Left kidney (tissue), 1 donor: ENCODE measurements at regions not wholly inside any gene's neighbourhood (a gene's known extent, or its start where the extent isn't known, plus 50 kb on each side); places are given as distances from the start of the nearest gene placed in this dataset.

Experiments
- DNase-seq: peaks from one replicate; pipeline ENCODE4 v3.0.0-alpha.2; 2013

DNA sequence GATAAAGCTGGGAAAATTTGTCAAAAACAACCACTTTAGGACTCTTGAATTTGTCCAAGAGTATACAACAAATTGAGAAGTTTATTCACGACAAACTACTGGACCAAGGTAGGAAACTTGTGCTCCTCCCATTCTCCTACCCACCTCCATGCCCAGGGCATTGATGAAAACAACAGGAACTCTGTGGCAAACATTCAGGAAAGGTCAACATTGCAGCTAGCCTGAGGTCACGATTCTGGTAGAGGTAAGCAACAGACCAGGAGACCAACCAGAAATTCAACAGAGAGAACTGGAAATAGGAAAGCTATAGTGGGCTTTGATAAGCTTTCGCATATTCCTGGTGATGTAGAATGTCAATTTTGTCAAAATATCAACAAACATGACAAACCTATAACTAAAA lies 209.1 kb upstream of the CTAGE1 start:
- no peak for DNase-seq

DNA sequence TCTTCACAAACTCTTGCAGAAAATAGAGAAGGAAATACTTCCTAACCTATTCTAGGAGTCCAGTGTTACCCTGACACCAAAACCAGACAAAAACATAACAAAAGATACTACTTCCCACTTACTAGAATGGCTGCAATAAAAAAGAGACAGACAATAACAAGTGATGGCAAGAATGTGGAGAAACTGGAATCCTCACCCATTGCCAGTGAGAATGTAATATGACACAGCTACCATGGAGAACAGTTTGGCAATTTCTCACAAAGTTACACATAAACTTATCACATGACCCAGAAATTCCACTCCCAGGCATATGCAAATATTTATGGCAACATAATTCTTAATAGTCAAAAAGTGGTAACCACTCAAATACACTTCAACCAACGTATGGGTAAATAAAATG lies 209.8 kb upstream of the CTAGE1 start:
- DNase-seq = no peak

GRCh38 chr18:22628795-22629510 lies 211.2 kb upstream of the CTAGE1 start:
- no peak for DNase-seq

GRCh38 chr18:22630980-22631379 lies 213.3 kb upstream of the CTAGE1 start:
- DNase-seq = no peak

GRCh38 chr18:22632191-22632590 lies 214.5 kb upstream of the CTAGE1 start:
- no peak for DNase-seq

DNA sequence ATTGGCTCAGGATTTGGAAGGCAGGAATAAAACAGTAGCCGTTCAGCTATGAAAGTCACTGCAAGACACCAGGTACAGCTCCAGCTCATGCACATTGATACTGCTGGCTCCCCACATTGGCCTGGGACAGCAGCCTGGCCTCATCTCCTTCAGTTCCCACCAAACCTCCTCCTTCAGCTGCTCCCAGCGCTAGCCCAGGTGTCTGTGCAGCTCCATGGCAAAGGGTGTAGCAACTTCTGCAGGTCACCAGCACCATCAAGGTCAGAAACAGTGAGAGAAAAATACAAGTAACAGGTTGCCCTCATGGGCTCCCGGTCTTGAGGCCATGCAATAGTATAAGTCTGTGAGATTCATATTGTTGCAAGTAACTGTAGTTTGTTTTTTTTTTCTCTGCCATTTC lies 216.7 kb upstream of the CTAGE1 start:
- no peak for DNase-seq

DNA sequence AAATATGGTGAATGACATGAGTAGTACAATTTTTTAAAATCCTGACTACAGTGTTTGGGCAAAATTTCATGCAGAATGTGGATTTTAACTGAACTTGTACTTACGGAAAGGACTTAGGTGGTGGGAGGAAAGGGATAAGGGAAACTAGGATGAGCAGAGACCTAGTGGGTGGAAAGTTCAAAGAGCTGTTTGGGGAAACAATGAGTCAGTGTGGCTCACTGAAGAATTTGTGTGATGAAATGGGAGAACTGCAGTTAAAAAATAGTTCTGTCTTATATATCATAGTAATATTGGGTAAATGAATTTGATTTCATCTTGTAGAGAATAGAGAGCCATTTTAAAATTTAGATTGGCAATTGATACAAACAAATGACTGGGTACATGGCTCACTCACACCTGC lies 220.1 kb upstream of the CTAGE1 start:
- no peak for DNase-seq

- no peak for DNase-seq
Observed at GRCh38 chr18:22639026-22639463, 221.3 kb upstream of the CTAGE1 start.

DNA sequence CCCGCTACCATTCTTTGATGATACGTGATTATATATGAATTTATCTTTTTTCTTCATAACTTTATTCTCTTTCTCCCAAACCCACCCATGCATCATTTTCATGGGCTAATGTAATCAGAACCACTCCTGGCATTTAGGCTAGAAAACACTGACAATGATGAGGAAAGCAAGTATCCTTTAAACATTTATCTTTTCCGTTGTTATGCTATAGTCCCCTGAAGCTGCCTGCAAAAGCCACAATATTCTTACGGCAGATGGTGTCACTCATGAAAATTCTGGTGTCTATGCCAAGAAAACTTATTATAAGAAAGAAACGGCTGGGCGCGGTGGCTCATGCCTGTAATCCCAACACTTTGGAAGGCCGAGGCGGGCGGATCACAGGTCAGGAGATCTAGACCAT lies 221.8 kb upstream of the CTAGE1 start:
- DNase-seq = no peak

DNA sequence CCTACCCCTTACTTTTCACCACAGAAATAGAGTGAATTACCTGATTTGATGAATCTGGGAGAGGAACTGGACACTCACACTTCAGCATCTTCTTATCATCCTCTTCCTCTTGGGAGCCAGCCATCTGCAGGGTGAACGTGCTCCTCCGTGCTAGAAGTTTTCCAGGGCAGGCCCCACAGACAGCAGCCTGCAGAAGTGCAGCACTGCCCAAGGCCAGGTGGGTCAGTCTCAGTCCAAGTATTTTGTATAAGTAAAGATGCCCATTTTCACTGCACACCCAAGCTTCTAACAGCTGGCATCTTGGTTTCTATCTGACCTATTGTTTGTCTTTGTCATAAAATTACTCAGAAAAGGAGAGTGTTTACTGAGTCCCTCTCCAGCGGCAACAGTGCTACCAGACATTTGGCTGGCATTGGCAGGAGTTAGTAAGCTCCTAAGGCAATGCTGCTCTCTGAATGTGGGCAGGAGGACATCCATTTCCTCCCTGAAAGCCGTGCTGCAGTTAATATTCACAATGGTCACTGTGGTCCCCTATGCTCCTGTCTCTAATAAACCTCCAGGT lies 222.6 kb upstream of the CTAGE1 start:
- no peak for DNase-seq

GRCh38 chr18:22641958-22642357 lies 224.2 kb upstream of the CTAGE1 start:
- DNase-seq = no peak

GRCh38 chr18:22643731-22644130 lies 226.0 kb upstream of the CTAGE1 start:
- no peak for DNase-seq

DNA sequence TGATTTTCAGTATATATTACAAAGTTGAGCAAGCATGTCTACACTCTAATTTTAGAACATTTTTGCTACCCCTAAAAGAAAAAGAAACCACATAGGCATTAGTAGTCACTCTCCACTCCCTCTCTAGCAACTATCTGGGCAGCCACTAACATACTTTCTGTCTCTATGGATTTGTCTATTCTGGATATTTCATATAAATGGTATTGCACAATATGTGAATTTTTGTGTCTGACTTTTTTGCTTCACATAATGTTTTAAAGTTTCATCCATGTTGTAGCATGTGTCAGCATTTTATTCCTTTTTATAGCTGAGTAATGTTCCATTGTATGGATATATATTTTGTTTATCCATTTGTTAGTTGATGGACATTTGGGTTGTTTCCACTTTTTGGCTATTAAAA lies 232.5 kb upstream of the CTAGE1 start:
- no peak for DNase-seq

GRCh38 chr18:22657619-22658018 lies 239.9 kb upstream of the CTAGE1 start:
- DNase-seq = no peak

DNA sequence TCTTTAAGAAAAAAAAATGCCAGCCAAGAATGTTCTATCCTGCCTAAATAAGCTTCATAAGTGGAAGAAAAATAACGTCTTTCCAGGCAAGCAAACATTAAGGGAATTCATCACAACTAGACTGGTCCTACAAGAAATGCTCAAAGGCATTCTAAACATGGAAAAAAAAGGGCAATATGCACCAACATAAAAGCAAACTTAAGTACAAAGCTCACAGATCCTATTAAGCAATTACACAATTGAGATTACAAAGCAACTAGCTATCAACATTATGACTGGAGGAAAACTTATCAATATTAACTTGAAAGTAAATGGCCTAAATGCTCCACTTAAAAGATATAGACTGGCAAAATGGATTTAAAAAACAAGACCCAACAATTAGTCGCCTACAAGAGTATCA lies 240.6 kb upstream of the CTAGE1 start:
- no peak for DNase-seq

DNA sequence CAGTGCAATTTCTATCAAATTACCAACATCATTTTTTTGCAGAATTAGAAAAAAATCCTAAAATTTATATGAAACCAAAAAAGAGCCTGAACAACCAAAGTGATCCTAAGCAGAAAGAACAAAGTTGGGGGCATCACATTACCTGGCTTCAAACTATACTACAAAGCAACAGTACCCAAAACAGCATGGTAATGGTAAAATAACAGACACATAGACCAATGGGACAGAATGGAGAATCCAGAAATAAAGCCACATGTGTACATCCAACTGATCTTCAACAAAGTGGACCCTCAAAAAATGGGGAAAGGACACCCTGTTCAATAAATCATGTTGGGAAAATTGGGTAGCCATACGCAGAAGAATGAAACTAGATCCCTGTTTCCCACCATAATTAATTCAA lies 245.7 kb upstream of the CTAGE1 start:
- DNase-seq = no peak

DNA sequence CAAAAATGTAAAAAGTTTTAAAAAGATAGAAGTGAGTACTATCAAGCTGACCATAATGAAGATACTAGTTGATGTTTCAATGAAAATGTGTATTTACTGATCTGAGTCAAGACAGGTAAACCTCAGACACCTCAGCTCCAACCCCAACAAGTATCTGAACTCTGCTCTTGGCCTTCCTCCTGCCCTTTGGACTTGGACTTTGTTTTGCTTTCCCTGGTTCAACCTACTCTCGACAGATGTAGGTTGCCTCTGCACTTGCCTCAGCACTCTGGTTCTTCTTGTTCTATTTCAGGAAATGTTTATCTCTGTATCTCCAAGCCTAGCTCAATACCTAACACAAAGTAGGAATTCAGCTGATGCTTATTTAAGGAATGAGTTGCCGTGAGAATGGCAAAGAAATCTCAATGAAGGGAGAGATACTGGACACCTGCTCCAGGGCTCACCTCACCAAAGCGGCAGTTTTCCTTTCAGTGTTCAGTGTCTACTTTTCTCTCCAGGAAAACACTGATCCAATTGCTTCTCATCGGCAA lies 248.8 kb upstream of the CTAGE1 start:
- DNase-seq = no peak

GRCh38 chr18:22667156-22667555 lies 249.4 kb upstream of the CTAGE1 start:
- no peak for DNase-seq

DNA sequence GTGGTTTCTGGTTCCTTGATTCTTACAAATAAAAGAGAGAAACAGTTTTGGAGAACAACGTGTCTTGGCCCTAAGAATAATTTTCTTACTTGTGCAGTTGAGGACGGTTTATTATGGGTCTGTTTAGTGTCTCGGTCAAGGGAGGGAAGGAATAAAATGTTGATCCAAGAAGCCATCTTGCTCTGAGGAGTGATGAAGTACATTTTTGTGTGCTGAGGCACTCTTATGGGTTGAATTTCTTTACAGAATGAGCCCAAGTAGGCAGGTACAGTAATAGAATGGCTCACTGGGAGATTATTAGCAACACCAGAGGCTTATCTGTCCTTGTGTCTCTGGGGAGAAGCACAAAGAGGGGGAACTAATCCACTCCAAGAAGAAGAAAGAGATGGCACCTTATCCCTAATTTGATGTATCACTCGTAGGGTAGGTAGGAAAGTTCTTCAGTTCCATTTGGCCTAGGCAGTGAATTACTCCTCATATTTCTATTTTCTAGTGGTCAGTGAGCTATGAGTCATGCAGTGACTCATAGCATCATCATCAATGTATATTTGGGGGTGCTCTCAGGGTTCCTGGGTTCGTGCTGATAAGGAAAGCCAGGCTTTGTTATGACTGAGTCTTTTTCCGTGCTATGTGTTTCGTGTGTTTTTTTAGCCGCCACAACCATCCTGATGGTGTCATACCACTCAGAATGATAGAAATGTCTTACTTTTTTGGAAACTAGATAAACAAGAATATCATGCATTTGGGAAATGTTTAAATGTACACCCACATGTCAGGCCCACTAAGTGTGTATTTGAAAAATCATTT lies 250.1 kb upstream of the CTAGE1 start:
- no peak for DNase-seq

- no peak for DNase-seq
Observed at GRCh38 chr18:22668496-22668895, 250.8 kb upstream of the CTAGE1 start.

DNA sequence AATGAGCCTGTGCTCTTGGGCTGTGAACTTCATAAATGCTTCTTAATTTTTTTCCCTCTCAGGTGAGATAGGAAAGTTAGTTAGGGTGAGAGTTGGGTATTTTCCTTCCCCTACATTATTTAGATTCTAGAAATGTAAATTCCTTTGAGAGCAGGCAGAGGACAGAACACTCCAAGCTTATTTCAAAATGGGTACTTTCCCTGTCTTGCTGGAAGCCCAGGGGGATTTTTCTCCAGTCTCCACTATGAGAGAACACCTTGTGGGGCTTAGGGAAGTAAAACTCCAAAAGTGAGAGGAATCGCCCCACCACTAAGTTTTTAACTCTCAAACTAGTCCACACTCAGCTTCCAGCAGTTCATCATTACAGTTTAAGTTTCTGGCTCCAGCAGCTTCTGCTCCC lies 253.2 kb upstream of the CTAGE1 start:
- no peak for DNase-seq

- DNase-seq = no peak
Observed at GRCh38 chr18:22673182-22673862, 255.6 kb upstream of the CTAGE1 start.

GRCh38 chr18:22674272-22674671 lies 256.6 kb upstream of the CTAGE1 start:
- DNase-seq = no peak
